ENCODE measurements at regions not wholly inside any gene's neighbourhood (a gene's known extent, or its start where the extent isn't known, plus 50 kb on each side); places are given as distances from the start of the nearest gene placed in this dataset.

DNA sequence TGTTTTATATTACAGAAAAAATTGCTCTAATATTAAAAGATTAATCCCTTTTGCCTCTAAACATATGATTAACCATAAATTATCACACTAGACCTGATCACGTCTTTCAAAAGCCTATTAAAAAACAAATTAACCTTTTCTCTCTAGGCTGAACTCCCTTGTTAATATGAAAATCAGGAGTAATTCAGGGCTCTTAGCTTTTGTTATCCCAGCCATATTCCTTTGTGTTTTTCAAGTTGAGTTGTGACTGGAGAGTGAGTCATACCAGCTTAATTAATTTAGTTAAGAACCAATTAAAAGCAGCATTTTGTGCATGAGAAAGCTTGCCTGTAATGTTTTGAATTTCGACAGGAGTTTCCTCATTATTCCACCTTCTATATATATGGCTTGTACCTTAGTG, 385.8 kb downstream of the VGLL3 start:
- TF ChIP-seq, protein P1, sequence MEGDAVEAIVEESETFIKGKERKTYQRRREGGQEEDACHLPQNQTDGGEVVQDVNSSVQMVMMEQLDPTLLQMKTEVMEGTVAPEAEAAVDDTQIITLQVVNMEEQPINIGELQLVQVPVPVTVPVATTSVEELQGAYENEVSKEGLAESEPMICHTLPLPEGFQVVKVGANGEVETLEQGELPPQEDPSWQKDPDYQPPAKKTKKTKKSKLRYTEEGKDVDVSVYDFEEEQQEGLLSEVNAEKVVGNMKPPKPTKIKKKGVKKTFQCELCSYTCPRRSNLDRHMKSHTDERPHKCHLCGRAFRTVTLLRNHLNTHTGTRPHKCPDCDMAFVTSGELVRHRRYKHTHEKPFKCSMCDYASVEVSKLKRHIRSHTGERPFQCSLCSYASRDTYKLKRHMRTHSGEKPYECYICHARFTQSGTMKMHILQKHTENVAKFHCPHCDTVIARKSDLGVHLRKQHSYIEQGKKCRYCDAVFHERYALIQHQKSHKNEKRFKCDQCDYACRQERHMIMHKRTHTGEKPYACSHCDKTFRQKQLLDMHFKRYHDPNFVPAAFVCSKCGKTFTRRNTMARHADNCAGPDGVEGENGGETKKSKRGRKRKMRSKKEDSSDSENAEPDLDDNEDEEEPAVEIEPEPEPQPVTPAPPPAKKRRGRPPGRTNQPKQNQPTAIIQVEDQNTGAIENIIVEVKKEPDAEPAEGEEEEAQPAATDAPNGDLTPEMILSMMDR (conservative IDR thresholded peaks at IDR 0.05; ENCODE audit: low read depth, low read length) = no peak
- TF ChIP-seq EZH2phosphoT487 (IDR thresholded peaks at IDR 0.05; ENCODE audit: borderline replicate concordance, low read length) = no peak
- TF ChIP-seq EZH2 (IDR thresholded peaks at IDR 0.05; ENCODE audit: low read length, unreplicated experiment) = no peak
